HG03432 (cell line): ENCODE measurements at regions not wholly inside any gene's neighbourhood (a gene's known extent, or its start where the extent isn't known, plus 50 kb on each side); places are given as distances from the start of the nearest gene placed in this dataset.
"Not testable (repeated sequence)": the region's sequence is repeated elsewhere in the genome, so short reads cannot be mapped to it uniquely, and the experiment has no call there.

Source experiments
- ATAC-seq: cut with Tn5 transposase; IDR thresholded peaks from one replicate; pipeline ENCODE4 v1.9.1; 2021; ENCODE audit warnings: mild to moderate bottlenecking, moderate library complexity; ENCODE audit not compliant: unreplicated experiment

GRCh38 chr1:94362466-94363058 is 55.6 kb upstream of the ABCD3 start:
- no peak for ATAC-seq

- no peak for ATAC-seq
These were observed 59.3 kb upstream of the ABCD3 start for GRCh38 chr1:94358630-94359599.

- no peak for ATAC-seq
These were observed 60.5 kb upstream of the ABCD3 start for GRCh38 chr1:94357661-94358060.

- no peak for ATAC-seq
These were observed 62.7 kb upstream of the ABCD3 start for GRCh38 chr1:94355485-94355980.

- no peak for ATAC-seq
These were observed 66.7 kb upstream of the ABCD3 start for GRCh38 chr1:94351481-94351880.

- no peak for ATAC-seq
These were observed 67.8 kb upstream of the ABCD3 start for GRCh38 chr1:94350350-94350924.

- no peak for ATAC-seq
These were observed 68.3 kb upstream of the ABCD3 start for GRCh38 chr1:94349853-94350252.

GRCh38 chr1:94348386-94348785 is 69.8 kb upstream of the ABCD3 start:
- not testable (repeated sequence) for ATAC-seq

- no peak for ATAC-seq
These were observed 73.0 kb upstream of the ABCD3 start for GRCh38 chr1:94345148-94345721.

- no peak for ATAC-seq
These were observed 75.8 kb upstream of the ABCD3 start for GRCh38 chr1:94342416-94342815.

- ATAC-seq = no peak
These were observed 78.8 kb upstream of the ABCD3 start for GRCh38 chr1:94339206-94339927.

- ATAC-seq = no peak
These were observed 81.2 kb upstream of the ABCD3 start for GRCh38 chr1:94336991-94337390.

GRCh38 chr1:94335950-94336349 is 82.2 kb upstream of the ABCD3 start:
- peak; percentile 51 for ATAC-seq

GRCh38 chr1:94335447-94335846 is 82.7 kb upstream of the ABCD3 start:
- peak; percentile 48 for ATAC-seq

- peak; percentile 37 for ATAC-seq
These were observed 83.4 kb upstream of the ABCD3 start for GRCh38 chr1:94334764-94335163.

GRCh38 chr1:94332952-94333351 is 85.2 kb upstream of the ABCD3 start:
- peak; percentile 57 for ATAC-seq

- ATAC-seq = no peak
These were observed 85.7 kb upstream of the ABCD3 start for GRCh38 chr1:94332516-94332915.

- no peak for ATAC-seq
These were observed 88.2 kb upstream of the ABCD3 start for GRCh38 chr1:94329986-94330385.

GRCh38 chr1:94329276-94329675 is 88.9 kb upstream of the ABCD3 start:
- no peak for ATAC-seq

- ATAC-seq = no peak
These were observed 89.8 kb upstream of the ARHGAP29 start for GRCh38 chr1:94327001-94327690.
